Bone marrow (tissue), 2 donors: ENCODE measurements at regions not wholly inside any gene's neighbourhood (a gene's known extent, or its start where the extent isn't known, plus 50 kb on each side); places are given as distances from the start of the nearest gene placed in this dataset.
"Not testable (repeated sequence)": the region's sequence is repeated elsewhere in the genome, so short reads cannot be mapped to it uniquely, and the experiment has no call there.

Experiments used
- DNase-seq, 2 donors: peaks; one replicate each; lab custom pipeline; 2025; lab: John Stamatoyannopoulos, UW

- no peak for DNase-seq
These were observed 222.6 kb upstream of the ST6GAL2 start for GRCh38 chr2:107108556-107108955.

GRCh38 chr2:107111623-107112022 is 225.7 kb upstream of the ST6GAL2 start:
- no peak for DNase-seq

DNA sequence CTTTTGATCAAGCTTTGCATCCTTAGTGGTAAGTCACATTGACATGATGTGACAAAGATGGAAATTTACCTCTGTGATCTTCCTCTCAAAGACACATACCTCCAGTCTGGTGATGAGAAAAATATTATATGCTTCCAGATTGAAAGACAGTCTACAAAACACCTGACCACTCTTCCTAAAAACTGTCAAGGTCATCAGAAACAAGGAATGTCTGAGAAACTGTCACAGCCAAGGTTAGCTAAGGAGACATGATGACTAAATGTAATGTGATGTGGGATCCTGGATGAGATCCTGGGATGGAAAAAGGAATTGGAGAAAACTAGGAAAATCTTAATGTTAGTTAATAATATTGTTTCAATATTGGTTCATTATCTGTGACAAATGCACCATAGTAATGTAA is 226.6 kb upstream of the ST6GAL2 start:
- no peak for DNase-seq

GRCh38 chr2:107128381-107128780 is 242.4 kb upstream of the ST6GAL2 start:
- DNase-seq = no peak

DNA sequence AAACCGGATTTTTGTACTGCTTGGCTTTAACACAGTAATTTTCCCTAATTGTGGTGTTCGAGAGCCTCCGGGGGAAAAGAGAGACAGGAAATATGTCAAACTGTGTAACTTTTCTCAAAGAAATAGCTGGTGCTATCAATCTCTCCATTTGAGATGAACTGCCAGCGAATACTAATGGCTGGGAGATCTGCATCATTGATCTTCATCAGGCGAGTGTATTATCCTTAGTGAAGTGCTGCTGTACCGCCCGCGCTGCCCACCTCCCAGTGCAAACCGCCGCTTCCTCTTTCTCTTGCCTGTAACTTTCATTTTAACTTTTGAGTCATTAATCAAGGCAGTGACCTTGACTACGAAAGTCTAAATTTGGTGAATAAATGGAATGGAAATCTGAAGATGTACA is 246.1 kb upstream of the ST6GAL2 start:
- peak in 1 of 2 donors; percentile 2 for DNase-seq

DNA sequence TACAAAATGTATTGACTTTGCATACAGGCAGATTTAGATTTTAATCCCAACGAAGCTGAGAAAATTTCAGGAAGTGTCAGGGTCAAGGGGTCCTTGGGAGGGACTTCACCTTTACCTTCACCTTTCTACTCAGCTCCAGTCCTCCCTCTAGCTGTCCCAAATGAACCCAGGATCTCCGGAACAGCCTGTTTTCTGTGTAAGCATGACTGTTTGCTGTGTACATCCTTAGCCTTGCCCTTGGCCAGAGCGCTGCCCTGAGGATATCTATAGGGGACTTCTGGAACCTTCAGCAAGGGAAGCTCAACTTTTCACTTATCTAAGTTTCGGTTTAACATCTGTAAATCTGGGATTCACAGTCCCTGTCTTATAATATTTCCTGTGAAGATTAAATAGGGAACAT is 246.8 kb upstream of the ST6GAL2 start:
- no peak for DNase-seq

DNA sequence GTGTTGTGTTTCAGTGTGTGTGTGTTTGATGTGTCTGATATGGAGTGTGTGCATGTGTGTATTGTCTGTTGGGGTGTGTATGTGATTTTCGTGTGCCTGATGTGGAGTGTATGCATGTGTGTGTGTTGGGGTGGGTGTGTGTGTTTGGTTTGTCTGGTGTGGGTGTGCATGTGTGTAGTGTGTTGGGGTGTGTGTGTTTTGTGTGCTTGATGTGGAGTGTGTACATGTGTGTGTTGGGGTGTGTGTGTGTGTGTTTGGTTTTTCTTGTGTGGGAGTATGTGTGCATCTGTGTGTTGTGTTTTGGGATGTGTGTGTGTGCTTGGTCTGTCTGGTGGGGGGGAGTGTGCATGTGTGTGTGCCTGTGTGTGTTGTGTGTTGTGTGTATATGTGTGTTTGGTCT is 247.4 kb upstream of the ST6GAL2 start:
- no peak for DNase-seq

DNA sequence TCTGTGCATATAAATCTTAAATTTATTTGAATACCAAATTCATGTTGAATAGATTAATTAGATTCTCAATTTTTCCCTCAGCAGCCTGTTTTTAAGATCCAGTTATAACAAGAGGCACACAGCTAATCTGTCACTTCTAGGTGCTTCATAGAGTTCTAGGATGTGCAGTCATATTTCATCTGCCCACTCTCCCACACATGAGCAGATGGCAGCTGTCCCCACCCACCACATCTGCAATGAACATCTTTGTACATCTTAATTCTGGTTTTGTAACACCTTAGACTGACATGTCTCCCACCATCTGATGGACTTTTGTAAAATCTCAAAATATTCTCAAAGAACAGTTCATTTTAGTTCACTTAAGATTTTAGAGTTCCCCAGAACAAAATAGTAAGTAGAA is 250.8 kb upstream of the ST6GAL2 start:
- no peak for DNase-seq

- DNase-seq = no peak
These were observed 251.7 kb upstream of the ST6GAL2 start for GRCh38 chr2:107137706-107138105.

DNA sequence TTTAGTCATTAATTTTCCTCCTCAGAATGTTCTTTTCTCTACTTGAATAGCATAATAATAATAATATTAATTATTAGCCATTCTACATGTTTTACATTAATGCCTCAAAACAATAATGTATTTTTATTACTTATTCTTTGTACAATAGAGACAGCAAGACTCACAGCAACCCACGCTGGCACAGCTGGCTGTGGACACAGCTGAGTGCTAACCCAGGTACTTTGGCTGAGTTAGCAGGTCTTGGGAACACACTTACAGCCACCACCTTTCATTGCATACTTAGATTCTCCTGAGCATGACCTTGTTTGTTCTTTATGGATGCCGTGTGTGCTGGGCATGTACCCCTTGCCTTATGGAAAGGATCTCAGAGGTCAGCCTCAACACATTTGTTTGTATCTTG is 260.2 kb upstream of the ST6GAL2 start:
- DNase-seq = no peak

DNA sequence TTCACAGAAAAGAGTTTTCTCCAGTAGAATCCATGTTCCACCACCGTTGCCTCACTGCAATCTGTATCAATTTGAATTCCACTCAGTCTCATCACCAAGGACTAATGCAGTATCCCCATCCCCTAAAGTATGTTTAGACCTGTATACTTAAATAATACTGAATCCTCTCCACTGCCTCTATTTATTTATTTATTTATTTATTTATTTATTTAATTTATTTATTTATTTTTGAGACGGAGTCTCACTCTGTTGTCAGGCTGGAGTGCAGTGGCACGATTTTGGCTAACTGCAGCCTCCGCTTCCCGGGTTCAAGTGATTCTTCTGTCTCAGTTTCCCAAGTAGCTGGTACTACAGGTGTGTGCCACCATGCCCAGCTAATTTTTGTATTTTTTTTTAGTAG is 260.7 kb upstream of the ST6GAL2 start:
- DNase-seq = not testable (repeated sequence)

GRCh38 chr2:107148055-107148454 is 262.1 kb upstream of the ST6GAL2 start:
- no peak for DNase-seq

DNA sequence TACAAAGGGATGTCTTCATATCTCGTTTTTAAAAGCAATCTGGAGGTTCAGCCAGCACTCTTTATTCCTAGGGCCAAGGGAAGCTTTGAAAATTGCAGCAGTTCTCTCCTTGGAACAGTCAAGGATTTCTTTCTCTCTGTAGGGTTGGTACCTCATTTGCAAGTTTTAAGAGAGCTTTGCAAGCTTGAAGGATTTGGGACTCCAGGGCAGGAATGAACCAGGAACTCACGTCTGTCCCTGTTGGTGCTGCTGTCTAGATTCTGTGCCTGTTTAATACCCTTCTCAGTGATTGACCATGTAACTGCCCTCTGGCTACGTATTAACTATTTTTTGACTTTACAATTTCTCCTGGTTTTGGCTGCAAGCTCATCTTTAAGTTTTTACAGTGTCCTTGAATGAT is 262.5 kb upstream of the ST6GAL2 start:
- no peak for DNase-seq

DNA sequence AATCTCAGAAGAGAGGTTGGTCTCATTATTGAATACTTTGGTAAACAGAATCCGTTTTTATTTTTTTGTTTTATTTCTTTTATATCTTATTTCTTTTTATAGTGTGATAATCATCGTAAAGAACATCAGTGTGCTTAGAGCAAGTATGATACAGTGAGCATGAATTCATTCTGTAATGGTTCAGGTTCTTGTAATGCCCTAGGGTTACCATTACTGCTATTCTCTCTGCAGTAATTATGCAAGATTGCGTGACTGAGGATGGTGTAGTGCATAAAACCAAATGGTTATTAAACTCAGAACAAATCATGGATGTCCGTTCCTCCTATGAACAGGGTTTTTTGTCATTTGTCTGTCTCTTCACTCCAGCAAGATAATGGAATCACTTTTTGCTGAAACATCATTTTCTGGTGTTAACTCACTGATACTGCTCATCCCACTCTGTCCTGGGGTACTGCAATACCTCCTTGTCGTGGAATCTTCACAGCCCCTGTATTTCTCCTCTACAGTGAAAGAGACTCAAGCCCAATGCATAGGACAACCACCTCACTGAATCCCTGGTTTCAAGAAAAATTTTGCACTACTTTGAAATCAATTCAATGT is 274.8 kb upstream of the ST6GAL2 start:
- no peak for DNase-seq

GRCh38 chr2:107168141-107168540 is 282.2 kb upstream of the ST6GAL2 start:
- no peak for DNase-seq

DNA sequence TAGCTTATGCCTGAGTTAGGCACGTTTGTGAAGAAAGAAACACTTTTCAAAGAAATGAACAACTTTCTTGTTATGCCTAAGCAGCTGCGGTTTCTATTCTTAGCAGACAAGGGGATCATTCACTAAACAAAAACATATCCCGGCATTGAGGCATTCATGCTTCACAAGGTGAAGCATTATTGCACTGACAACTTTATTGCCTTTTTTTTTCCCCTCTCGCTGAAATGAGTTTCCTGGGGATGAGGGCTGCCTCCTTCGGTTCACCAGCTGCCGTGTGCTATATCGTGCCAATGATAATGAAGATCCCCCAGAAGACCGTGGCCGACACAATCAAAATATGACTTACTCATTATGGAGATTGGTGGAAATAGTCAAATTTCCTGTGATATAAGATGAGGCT is 288.2 kb upstream of the ST6GAL2 start:
- DNase-seq = no peak

DNA sequence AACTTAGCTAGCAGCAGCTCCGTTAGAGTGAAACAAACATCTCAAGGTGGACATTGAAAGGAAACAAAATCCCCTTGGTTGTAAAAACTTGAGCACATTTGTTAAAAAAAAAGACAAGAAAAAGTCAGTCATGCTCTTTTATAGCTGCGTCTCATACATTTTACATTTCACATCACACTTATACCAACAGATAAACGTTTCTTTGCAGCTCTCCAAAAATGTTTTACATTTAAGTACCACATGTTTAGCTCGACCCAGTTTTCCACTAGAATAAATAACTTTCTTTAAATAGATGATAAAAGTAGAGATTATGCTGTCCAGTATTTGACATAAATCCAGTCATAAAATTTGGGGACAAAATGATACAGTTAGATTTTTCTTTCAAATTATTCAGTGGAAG is 297.0 kb upstream of the ST6GAL2 start:
- DNase-seq = no peak

DNA sequence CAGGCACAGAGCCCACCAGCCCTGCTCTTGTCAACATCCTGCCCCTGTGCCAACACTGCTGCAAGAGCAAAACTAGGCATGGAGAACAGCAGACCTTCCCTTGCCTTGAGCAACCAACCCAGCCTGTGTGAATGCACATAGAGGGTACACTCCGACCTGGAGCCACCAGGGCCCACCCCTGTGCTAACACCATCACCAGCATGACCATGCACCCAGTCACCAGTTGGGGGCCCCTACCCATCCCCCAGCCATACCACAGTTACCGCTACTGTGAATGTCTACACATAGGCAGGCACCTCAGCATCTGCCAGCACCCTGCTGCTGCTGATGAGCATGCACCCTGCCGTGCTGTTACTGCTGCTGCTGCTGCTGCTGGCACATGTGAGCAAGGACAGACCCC is 301.9 kb upstream of the ST6GAL2 start:
- DNase-seq = no peak

- DNase-seq = no peak
These were observed 309.7 kb upstream of the ST6GAL2 start for GRCh38 chr2:107195631-107196030.

DNA sequence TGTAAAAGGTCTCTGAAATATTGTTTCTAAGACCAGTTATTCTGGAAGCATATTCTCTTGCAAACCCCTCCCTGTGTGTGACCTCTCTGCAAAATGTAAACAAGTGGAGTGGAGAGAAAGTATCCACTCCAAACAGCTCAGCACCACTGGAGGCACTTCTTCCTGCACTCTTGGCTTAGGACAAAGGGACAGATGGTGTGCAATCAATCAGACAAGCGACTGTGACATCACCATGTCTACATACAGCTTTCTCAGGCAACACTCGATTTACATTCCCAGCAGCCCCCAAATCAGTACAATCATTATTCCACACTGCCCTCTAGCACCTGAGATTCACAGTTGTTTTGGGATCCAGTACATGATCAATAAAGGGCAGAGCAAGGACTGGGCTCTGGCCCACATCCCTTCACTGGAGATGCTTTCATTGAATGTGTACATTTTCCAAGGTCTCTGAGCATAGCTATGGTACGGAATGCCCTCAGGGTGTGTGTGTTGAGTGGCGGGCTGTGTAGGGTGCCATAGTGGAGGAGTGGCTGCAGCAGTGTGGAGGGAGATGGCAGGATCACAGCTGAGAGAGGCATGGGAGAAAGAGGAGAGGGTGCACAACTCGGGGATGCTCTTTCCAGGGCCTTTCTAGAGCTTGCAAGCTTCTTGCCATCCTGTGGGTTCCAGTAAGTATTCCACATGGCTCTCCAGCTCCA is 311.8 kb upstream of the ST6GAL2 start:
- DNase-seq = no peak

DNA sequence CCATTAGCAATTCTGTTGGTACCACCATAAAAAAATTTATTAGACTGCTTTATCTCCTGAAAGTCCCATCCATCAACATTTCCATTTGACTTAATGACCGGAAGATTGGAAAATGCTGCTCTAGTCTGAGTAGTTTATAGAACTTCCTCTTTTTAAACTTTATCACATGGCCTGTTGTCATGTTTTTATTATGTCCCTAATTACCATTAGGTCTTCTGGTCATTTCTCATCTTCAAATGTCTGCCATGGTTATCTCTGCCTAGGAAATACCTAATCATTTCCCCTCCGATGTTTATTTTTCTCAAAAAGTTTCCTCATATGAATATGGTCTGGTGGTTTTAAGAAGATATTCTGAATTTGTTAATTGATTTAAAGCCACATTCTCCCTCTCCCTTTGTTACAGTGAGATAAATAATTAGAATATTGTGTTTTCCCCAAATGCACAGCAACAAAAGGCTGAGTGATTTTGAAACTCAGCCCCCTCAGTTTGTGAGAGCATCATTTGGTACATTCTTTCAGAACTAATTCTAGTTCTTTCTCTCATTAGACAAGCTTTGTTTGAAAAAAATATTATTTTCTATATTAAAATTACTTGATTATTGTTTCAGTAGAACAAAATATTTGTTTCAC is 317.1 kb upstream of the ST6GAL2 start:
- DNase-seq = no peak

GRCh38 chr2:107215401-107216350 is 329.7 kb upstream of the ST6GAL2 start:
- DNase-seq = no peak

DNA sequence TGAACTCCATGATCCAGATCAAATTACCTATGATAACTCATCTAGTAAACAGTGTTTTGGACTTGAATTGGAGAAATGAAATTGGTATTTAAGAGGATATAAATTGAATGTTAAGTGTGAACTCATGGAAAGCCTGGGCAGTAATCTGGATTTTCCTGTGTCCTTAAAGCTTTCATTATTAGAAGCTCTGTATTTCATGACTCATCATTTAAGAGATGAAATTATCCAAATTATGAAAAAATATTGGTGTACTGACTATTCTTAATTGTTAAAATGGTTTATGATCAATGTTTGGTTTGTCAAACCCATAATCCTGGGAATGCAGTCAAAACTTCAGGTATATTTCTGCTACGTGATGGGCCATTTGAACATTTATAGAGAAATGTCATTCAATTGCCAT is 332.2 kb upstream of the ST6GAL2 start:
- DNase-seq = no peak
